ENCODE measurements at regions not wholly inside any gene's neighbourhood (a gene's known extent, or its start where the extent isn't known, plus 50 kb on each side); places are given as distances from the start of the nearest gene placed in this dataset.
A peak's percentile ranks its signal among the peaks of the same experiment; 100 is the strongest.

GRCh38 chr3:194275721-194276120 lies 75.4 kb downstream of the CPN2 start:
- FAIRE-seq (no peak), DNase-seq (ENCODE audit: low read depth) (no peak)
- Histone ChIP-seq H3K4me3 (ENCODE audit: low read depth, low read length) (no peak overlapping the region), H3K36me3 (ENCODE audit: control insufficient read depth, insufficient read depth, low read length) (no peaks in the 10 kb centered on the region), H3K27me3 (ENCODE audit: control insufficient read depth, insufficient read depth, low read length) (no peaks in the 10 kb centered on the region)
- TF ChIP-seq CTCF (IDR thresholded peaks at IDR 0.05; ENCODE audit: insufficient read depth, low read length, severe bottlenecking) = no peak

- DNase-seq (ENCODE audit: low read depth) (no peak), FAIRE-seq (no peak)
- no peak for TF ChIP-seq CTCF (IDR thresholded peaks at IDR 0.05; ENCODE audit: insufficient read depth, low read length, severe bottlenecking)
- Histone ChIP-seq H3K36me3 (ENCODE audit: control insufficient read depth, insufficient read depth, low read length) (no peaks in the 10 kb centered on the region), H3K4me3 (ENCODE audit: low read depth, low read length) (no peak overlapping the region), H3K27me3 (ENCODE audit: control insufficient read depth, insufficient read depth, low read length) (no peaks in the 10 kb centered on the region)
Observed at GRCh38 chr3:194276768-194277103, 74.4 kb downstream of the CPN2 start.

- Histone ChIP-seq H3K36me3 (ENCODE audit: control insufficient read depth, insufficient read depth, low read length) (no peaks in the 10 kb centered on the region), H3K27me3 (ENCODE audit: control insufficient read depth, insufficient read depth, low read length) (no peaks in the 10 kb centered on the region), H3K4me3 (ENCODE audit: low read depth, low read length) (no peak overlapping the region)
- peak; percentile 53 for DNase-seq (ENCODE audit: low read depth)
- no peak for FAIRE-seq
- no peak for TF ChIP-seq CTCF (IDR thresholded peaks at IDR 0.05; ENCODE audit: insufficient read depth, low read length, severe bottlenecking)
Observed at GRCh38 chr3:194277104-194277785, 73.9 kb downstream of the CPN2 start.

- TF ChIP-seq CTCF (IDR thresholded peaks at IDR 0.05; ENCODE audit: insufficient read depth, low read length, severe bottlenecking) = no peak
- FAIRE-seq (no peak), DNase-seq (ENCODE audit: low read depth) (no peak)
- no peaks in the 10 kb centered on the region for H3K36me3 ChIP-seq (ENCODE audit: control insufficient read depth, insufficient read depth, low read length)
- H3K4me3 ChIP-seq (ENCODE audit: low read depth, low read length) = no peak overlapping the region
- H3K27me3 ChIP-seq (ENCODE audit: control insufficient read depth, insufficient read depth, low read length) = no peaks in the 10 kb centered on the region
Observed at GRCh38 chr3:194277786-194278130, 73.4 kb downstream of the CPN2 start.

GRCh38 chr3:194278186-194278845 lies 72.8 kb downstream of the CPN2 start:
- no peak for TF ChIP-seq CTCF (IDR thresholded peaks at IDR 0.05; ENCODE audit: insufficient read depth, low read length, severe bottlenecking)
- no peak for DNase-seq (ENCODE audit: low read depth)
- FAIRE-seq = no peak
- H3K27me3 ChIP-seq (ENCODE audit: control insufficient read depth, insufficient read depth, low read length) = no peaks in the 10 kb centered on the region
- no peak overlapping the region for H3K4me3 ChIP-seq (ENCODE audit: low read depth, low read length)
- no peaks in the 10 kb centered on the region for H3K36me3 ChIP-seq (ENCODE audit: control insufficient read depth, insufficient read depth, low read length)

GRCh38 chr3:194279101-194279500 lies 72.0 kb downstream of the CPN2 start:
- no peak for DNase-seq (ENCODE audit: low read depth)
- no peak for FAIRE-seq
- Histone ChIP-seq H3K4me3 (ENCODE audit: low read depth, low read length) (no peak overlapping the region), H3K36me3 (ENCODE audit: control insufficient read depth, insufficient read depth, low read length) (no peaks in the 10 kb centered on the region), H3K27me3 (ENCODE audit: control insufficient read depth, insufficient read depth, low read length) (no peaks in the 10 kb centered on the region)
- no peak for TF ChIP-seq CTCF (IDR thresholded peaks at IDR 0.05; ENCODE audit: insufficient read depth, low read length, severe bottlenecking)

Measured in bronchial epithelial cell (primary cell).